NT2/D1 (cell line): ENCODE measurements at regions not wholly inside any gene's neighbourhood (a gene's known extent, or its start where the extent isn't known, plus 50 kb on each side); places are given as distances from the start of the nearest gene placed in this dataset.

Experiments used
- DNase-seq: peaks from one replicate; pipeline ENCODE4 v3.0.0-alpha.2; 2011; ENCODE audit warnings: low read depth, low spot score
- H3K27me3 ChIP-seq: 2 replicates; pipeline ENCODE4 v1.6.0; 2011; ENCODE audit warnings: mild to moderate bottlenecking; ENCODE audit not compliant: insufficient read length, insufficient read depth
- H3K36me3 ChIP-seq: 2 replicates; pipeline ENCODE4 v1.6.1; 2011; ENCODE audit warnings: mild to moderate bottlenecking, low read length, mixed read lengths; ENCODE audit not compliant: insufficient read depth, insufficient read length
- H3K4me1 ChIP-seq: 2 replicates; pipeline ENCODE4 v1.5.1; 2011; ENCODE audit not compliant: insufficient read depth, insufficient read length
- H3K4me3 ChIP-seq: 2 replicates; pipeline ENCODE4 v1.5.1; 2011; ENCODE audit warnings: low read depth; ENCODE audit not compliant: insufficient read length
- H3K9ac ChIP-seq: 2 replicates; pipeline ENCODE4 v1.6.0; 2011; ENCODE audit warnings: low read depth; ENCODE audit not compliant: insufficient read length
- H3K9me3 ChIP-seq: 2 replicates; pipeline ENCODE4 v1.5.1; 2011; ENCODE audit warnings: mild to moderate bottlenecking, low read length; ENCODE audit not compliant: insufficient read depth
- SUZ12 ChIP-seq: IDR thresholded peaks from 2 replicates; pipeline ENCODE4 v1.6.1; 2011; ENCODE audit not compliant: insufficient read length, insufficient read depth; ENCODE audit errors: extremely low read depth
- YY1 ChIP-seq: IDR thresholded peaks from 2 replicates; pipeline ENCODE4 v1.6.1; 2011; ENCODE audit not compliant: insufficient read length, insufficient read depth
- ZNF274 ChIP-seq: IDR thresholded peaks from 2 replicates; pipeline ENCODE4 v1.6.1; 2011; ENCODE audit warnings: mild to moderate bottlenecking, low read depth, low read length

DNA sequence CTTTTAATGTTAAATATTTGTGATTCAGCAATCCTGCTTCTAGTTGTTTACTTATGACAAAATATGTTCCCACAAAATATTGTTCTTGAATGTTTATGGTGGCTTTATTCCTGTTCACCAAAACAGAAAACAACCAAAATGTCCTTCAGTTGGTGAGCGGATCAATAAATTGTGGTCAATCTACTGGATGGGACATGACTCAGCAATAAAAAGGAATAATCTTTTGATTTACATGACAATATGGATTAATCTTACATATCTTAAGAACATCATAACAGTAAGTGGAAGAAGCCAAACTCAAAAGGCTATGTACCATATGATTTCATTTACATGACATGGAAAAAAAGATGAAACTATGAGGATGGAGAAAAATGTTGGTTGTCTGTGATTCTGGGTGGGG lies 691.3 kb upstream of the GHITM start:
- Histone ChIP-seq H3K36me3 (no peaks in the 10 kb centered on the region), H3K9me3 (no peaks in the 10 kb centered on the region), H3K4me1 (no peaks in the 10 kb centered on the region), H3K9ac (no peak overlapping the region), H3K4me3 (no peak overlapping the region), H3K27me3 (no peaks in the 10 kb centered on the region)
- no peak for DNase-seq
- no peak for TF ChIP-seq YY1

DNA sequence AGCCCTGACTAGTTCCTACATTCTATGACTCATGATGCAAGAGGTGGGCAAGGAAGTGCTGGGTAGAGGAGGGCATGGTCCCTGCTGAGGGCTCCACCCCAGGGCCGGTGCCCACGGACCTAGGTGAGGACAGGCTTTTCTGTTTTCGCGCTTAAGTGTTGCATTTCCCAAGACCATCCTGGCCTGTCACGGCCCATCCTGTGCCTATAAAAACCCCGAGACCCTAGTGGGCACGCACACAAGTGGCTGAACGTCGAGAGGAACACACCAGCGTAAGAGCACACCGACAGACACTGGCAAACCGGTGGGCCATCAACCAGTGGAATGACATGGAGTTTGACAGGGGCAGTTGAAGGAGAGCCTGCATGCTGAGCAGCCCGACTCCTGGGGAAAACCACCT lies 680.7 kb upstream of the GHITM start:
- H3K9ac ChIP-seq = no peak overlapping the region
- TF ChIP-seq YY1 (no peak), ZNF274 (no peak)
- no peak overlapping the region for H3K4me3 ChIP-seq
- H3K27me3 ChIP-seq = no peaks in the 10 kb centered on the region
- DNase-seq = no peak
- no peaks in the 10 kb centered on the region for H3K4me1 ChIP-seq
- no peaks in the 10 kb centered on the region; the same call in 1 of the 2 replicates for H3K9me3 ChIP-seq
- H3K36me3 ChIP-seq = no peaks in the 10 kb centered on the region

DNA sequence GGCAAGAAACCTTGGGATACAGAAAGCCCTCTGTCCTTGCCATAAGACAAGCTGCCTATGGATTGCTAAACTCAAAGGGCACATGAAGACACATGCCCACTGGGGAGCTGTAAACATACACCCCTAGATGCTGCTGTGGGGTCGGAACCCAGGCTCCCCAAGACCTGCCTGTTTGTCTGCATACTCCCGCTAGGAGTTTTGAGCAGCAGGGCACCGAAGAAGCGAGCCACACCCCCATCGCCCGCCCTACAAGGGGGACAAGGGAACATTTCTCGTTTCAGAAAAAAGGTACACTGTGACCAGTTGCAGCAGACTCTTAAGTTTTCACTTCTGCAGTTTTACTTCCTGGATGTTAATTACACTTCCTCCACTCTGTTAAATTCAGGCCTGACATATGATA lies 680.2 kb upstream of the GHITM start:
- no peak for DNase-seq
- H3K9ac ChIP-seq = no peak overlapping the region
- no peak overlapping the region for H3K4me3 ChIP-seq
- no peaks in the 10 kb centered on the region for H3K36me3 ChIP-seq
- H3K27me3 ChIP-seq = no peaks in the 10 kb centered on the region
- H3K4me1 ChIP-seq = no peaks in the 10 kb centered on the region
- TF ChIP-seq SUZ12 = no peak
- H3K9me3 ChIP-seq = no peaks in the 10 kb centered on the region; the same call in 1 of the 2 replicates

DNA sequence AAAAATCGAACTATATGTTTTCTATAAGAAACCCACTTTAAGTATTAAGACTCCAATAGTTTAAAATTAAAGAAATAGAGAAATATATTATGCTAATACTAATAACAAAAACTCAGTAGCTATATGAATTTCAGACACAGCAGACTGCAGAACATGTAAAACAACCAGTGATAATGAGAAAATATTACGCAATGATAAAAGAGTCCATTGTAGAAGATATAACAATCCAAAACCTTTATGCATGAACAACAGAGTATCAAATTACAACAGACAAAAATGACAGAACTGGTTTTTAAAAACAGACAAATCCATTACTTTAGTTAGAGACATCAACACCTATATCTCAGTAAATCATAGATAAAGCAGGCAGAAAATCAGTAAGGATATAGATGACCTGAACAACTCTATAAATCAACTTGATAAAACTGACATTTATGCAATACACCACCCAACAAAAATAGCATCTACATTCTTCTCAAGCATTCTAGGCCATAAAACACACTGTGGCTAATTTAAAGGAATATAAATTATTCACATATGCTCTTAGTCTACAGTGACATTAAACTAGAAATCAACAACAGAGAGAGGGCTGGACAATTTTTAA lies 669.5 kb upstream of the GHITM start:
- H3K4me1 ChIP-seq = no peaks in the 10 kb centered on the region
- H3K9me3 ChIP-seq = no peaks in the 10 kb centered on the region
- DNase-seq = no peak
- H3K4me3 ChIP-seq = no peak overlapping the region
- H3K27me3 ChIP-seq = no peaks in the 10 kb centered on the region
- TF ChIP-seq YY1 = no peak
- TF ChIP-seq SUZ12 = no peak
- no peak for TF ChIP-seq ZNF274
- H3K9ac ChIP-seq = no peak overlapping the region
- H3K36me3 ChIP-seq = no peaks in the 10 kb centered on the region

DNA sequence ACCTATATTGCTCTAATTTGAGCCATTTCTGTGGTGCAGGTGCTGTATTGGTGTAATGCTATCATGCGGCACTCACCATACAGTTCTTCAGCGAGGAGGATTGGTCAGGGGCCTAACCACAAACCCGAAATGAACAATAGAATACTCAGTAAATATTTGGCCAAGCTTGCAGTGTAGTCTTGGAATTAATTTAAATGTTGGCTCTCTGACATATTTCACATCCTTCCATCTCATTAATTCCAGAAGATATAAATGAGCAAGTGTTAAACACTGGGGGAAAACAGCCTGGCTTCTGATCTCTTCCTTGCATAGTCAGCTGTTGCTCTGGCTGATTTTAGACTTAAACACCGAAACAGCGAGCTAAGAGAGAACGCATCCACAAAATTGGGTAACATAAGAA lies 663.1 kb upstream of the GHITM start:
- DNase-seq = no peak
- no peaks in the 10 kb centered on the region for H3K9me3 ChIP-seq
- H3K4me3 ChIP-seq = no peak overlapping the region
- no peaks in the 10 kb centered on the region for H3K36me3 ChIP-seq
- no peaks in the 10 kb centered on the region for H3K4me1 ChIP-seq
- no peak overlapping the region for H3K9ac ChIP-seq
- no peak for TF ChIP-seq YY1
- TF ChIP-seq SUZ12 = no peak
- no peak for TF ChIP-seq ZNF274
- H3K27me3 ChIP-seq = no peaks in the 10 kb centered on the region

DNA sequence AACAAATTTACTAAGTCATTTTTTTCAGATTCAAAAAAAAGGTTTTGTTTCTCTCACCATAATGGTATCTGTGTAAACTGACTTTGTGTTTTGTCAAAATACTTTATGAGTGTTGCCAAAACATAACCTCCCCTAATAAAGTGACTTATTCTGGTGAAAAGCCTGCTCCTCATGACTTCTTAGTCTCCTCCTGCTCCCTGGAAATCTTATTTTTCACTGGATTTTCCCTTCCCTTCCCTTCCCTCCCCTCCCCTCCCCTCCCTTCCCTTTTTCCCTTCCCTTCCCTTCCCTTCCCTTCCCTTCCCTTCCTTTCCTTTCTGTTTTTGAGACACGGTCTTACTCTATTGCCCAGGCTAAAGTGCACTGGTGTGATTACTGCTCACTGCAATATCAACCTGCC lies 650.1 kb upstream of the GHITM start:
- Histone ChIP-seq H3K9me3 (no peaks in the 10 kb centered on the region), H3K4me3 (no peak overlapping the region), H3K4me1 (no peaks in the 10 kb centered on the region), H3K27me3 (no peaks in the 10 kb centered on the region), H3K36me3 (no peaks in the 10 kb centered on the region), H3K9ac (no peak overlapping the region)
- no peak for DNase-seq
- TF ChIP-seq SUZ12 (no peak), ZNF274 (no peak), YY1 (no peak)

DNA sequence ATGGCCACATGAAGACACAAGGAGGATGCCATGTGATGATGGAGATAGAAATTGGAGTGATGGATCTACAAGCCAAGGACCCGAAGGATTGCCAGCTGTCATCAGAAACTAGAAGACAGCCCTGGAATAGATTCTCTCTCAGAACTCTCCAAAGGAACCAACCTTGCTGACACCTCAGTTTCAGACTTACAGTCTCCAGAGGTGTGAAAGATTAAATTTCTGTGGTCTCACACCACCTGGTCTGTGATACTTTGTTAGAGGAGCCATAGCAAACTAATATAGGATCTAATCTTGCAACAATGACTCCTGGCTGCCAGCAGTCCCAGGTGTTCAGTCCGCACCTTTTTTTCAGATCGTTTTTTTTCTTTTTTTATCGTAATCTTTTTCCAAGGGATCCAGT lies 647.3 kb upstream of the GHITM start:
- H3K27me3 ChIP-seq = no peaks in the 10 kb centered on the region
- DNase-seq = no peak
- no peaks in the 10 kb centered on the region for H3K36me3 ChIP-seq
- no peak overlapping the region for H3K9ac ChIP-seq
- TF ChIP-seq SUZ12 (no peak), ZNF274 (no peak), YY1 (no peak)
- no peaks in the 10 kb centered on the region for H3K4me1 ChIP-seq
- H3K9me3 ChIP-seq = no peaks in the 10 kb centered on the region
- H3K4me3 ChIP-seq = no peak overlapping the region

DNA sequence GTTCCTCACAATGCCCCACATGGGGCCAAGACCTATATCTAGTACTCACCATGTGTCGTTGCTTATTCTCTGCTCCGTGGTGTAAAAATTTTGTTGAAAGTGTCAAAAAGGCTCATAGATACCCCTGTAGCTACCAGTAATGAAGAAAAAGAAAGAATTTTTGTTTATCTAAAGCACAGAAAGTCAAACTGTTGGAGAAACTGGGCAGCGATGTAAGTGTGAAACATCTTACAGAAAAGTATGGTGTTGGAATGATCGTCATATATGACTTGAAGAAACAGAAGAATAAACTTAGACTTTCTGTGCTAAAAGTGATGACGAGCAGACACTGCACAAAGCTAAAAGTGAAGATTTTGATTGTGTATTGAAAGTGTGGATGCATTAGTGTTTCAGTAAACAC lies 626.6 kb upstream of the GHITM start:
- H3K36me3 ChIP-seq = no peaks in the 10 kb centered on the region
- TF ChIP-seq YY1 = no peak
- TF ChIP-seq SUZ12 = no peak
- no peak overlapping the region for H3K9ac ChIP-seq
- H3K4me1 ChIP-seq = no peaks in the 10 kb centered on the region
- no peak overlapping the region for H3K4me3 ChIP-seq
- H3K27me3 ChIP-seq = no peaks in the 10 kb centered on the region
- DNase-seq = no peak
- H3K9me3 ChIP-seq = no peaks in the 10 kb centered on the region

DNA sequence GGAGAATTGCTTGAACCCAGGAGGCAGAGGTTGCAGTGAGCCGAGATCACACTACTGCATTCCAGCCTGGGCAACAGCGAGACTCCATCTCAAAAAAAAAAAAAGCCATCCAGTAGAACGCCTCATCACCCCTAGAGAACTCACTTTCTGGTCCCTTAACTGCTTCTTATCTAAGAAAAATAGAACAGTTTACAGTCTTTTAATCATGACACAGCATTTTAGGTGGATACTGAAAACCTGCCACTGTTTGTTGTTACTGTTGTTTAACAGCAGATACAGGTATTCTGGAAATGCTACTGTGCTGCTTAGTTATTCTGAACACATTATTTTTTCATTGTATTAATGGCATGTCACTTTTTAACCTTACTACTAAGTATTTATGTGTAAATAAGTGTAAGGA lies 624.3 kb upstream of the GHITM start:
- no peaks in the 10 kb centered on the region for H3K9me3 ChIP-seq
- no peaks in the 10 kb centered on the region for H3K27me3 ChIP-seq
- no peak overlapping the region for H3K9ac ChIP-seq
- no peak for TF ChIP-seq SUZ12
- TF ChIP-seq YY1 = no peak
- no peak for TF ChIP-seq ZNF274
- DNase-seq = no peak
- no peak overlapping the region for H3K4me3 ChIP-seq
- no peaks in the 10 kb centered on the region for H3K4me1 ChIP-seq
- no peaks in the 10 kb centered on the region for H3K36me3 ChIP-seq
